ENCODE measurements at regions not wholly inside any gene's neighbourhood (a gene's known extent, or its start where the extent isn't known, plus 50 kb on each side); places are given as distances from the start of the nearest gene placed in this dataset.
A peak's percentile ranks its signal among the peaks of the same experiment; 100 is the strongest.

GRCh38 chr15:35306361-35306981 is 221.4 kb upstream of the NANOGP8 start:
- Histone ChIP-seq H3K36me3 (ENCODE audit: insufficient read depth, low read length) (no peaks in the 10 kb centered on the region), H3K4me2 (ENCODE audit: low read length) (peak overlapping the region; percentile 53), H3K27ac (ENCODE audit: low read depth, low read length) (peak overlapping the region; percentile 65), H3K4me1 (ENCODE audit: insufficient read depth, low read length) (peaks cover 21% of the 10 kb centered on the region), H4K20me1 (ENCODE audit: insufficient read depth, low read length) (no peaks in the 10 kb centered on the region), H3K9me3 (ENCODE audit: insufficient read depth, low read depth, low read length) (no peaks in the 10 kb centered on the region), H3K27me3 (ENCODE audit: insufficient read depth, low read length) (no peaks in the 10 kb centered on the region), H3K4me3 (ENCODE audit: insufficient read depth, low read depth, low read length) (no peak overlapping the region), H3K79me2 (ENCODE audit: insufficient read depth, low read length) (no peaks in the 10 kb centered on the region), H3K9ac (ENCODE audit: low read length) (peak overlapping the region; percentile 43), H2AFZ (ENCODE audit: low read depth, low read length) (peak overlapping the region; percentile 1)
- Mint-ChIP-seq H3K27me3 (ENCODE audit: low read depth, unreplicated experiment) (no peaks in the 10 kb centered on the region), H3K4me1 (ENCODE audit: low read depth, unreplicated experiment) (peaks cover 46% of the 10 kb centered on the region), H3K9me3 (ENCODE audit: unreplicated experiment) (no peaks in the 10 kb centered on the region), H3K4me3 (ENCODE audit: unreplicated experiment) (no peak overlapping the region), H3K36me3 (ENCODE audit: low read depth, unreplicated experiment) (no peaks in the 10 kb centered on the region), H3K27ac (ENCODE audit: unreplicated experiment) (peak overlapping the region; percentile 94)
- DNase-seq (ENCODE audit: low read depth) = peak; percentile 88
- TF ChIP-seq, protein P1, sequence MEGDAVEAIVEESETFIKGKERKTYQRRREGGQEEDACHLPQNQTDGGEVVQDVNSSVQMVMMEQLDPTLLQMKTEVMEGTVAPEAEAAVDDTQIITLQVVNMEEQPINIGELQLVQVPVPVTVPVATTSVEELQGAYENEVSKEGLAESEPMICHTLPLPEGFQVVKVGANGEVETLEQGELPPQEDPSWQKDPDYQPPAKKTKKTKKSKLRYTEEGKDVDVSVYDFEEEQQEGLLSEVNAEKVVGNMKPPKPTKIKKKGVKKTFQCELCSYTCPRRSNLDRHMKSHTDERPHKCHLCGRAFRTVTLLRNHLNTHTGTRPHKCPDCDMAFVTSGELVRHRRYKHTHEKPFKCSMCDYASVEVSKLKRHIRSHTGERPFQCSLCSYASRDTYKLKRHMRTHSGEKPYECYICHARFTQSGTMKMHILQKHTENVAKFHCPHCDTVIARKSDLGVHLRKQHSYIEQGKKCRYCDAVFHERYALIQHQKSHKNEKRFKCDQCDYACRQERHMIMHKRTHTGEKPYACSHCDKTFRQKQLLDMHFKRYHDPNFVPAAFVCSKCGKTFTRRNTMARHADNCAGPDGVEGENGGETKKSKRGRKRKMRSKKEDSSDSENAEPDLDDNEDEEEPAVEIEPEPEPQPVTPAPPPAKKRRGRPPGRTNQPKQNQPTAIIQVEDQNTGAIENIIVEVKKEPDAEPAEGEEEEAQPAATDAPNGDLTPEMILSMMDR (IDR thresholded peaks at IDR 0.05; ENCODE audit: insufficient read depth, low read depth, low read length) = no peak
- TF ChIP-seq EZH2 (IDR thresholded peaks at IDR 0.05; ENCODE audit: insufficient read depth, low read length) = no peak
- FAIRE-seq = peak; percentile 55

- Histone ChIP-seq H2AFZ (ENCODE audit: low read depth, low read length) (no peak overlapping the region), H3K4me3 (ENCODE audit: insufficient read depth, low read depth, low read length) (no peak overlapping the region), H3K4me1 (ENCODE audit: insufficient read depth, low read length) (peaks cover 21% of the 10 kb centered on the region), H3K27me3 (ENCODE audit: insufficient read depth, low read length) (no peaks in the 10 kb centered on the region), H3K4me2 (ENCODE audit: low read length) (peak overlapping the region; percentile 53), H3K27ac (ENCODE audit: low read depth, low read length) (peak overlapping the region; percentile 65), H4K20me1 (ENCODE audit: insufficient read depth, low read length) (no peaks in the 10 kb centered on the region), H3K9me3 (ENCODE audit: insufficient read depth, low read depth, low read length) (no peaks in the 10 kb centered on the region), H3K79me2 (ENCODE audit: insufficient read depth, low read length) (no peaks in the 10 kb centered on the region), H3K9ac (ENCODE audit: low read length) (no peak overlapping the region), H3K36me3 (ENCODE audit: insufficient read depth, low read length) (no peaks in the 10 kb centered on the region)
- TF ChIP-seq, protein P1 (IDR thresholded peaks at IDR 0.05; ENCODE audit: insufficient read depth, low read depth, low read length) = no peak
- TF ChIP-seq EZH2 (IDR thresholded peaks at IDR 0.05; ENCODE audit: insufficient read depth, low read length) = no peak
- peaks cover 46% of the 10 kb centered on the region for H3K4me1 Mint-ChIP-seq (ENCODE audit: low read depth, unreplicated experiment)
- no peaks in the 10 kb centered on the region for H3K36me3 Mint-ChIP-seq (ENCODE audit: low read depth, unreplicated experiment)
- no peaks in the 10 kb centered on the region for H3K9me3 Mint-ChIP-seq (ENCODE audit: unreplicated experiment)
- H3K27me3 Mint-ChIP-seq (ENCODE audit: low read depth, unreplicated experiment) = no peaks in the 10 kb centered on the region
- H3K27ac Mint-ChIP-seq (ENCODE audit: unreplicated experiment) = peak overlapping the region; percentile 94
- H3K4me3 Mint-ChIP-seq (ENCODE audit: unreplicated experiment) = peak overlapping the region; percentile 50
- peak; percentile 96 for DNase-seq (ENCODE audit: low read depth)
- peak; percentile 34 for FAIRE-seq
Measured at GRCh38 chr15:35305946-35306345, 220.9 kb upstream of the NANOGP8 start.

DNA sequence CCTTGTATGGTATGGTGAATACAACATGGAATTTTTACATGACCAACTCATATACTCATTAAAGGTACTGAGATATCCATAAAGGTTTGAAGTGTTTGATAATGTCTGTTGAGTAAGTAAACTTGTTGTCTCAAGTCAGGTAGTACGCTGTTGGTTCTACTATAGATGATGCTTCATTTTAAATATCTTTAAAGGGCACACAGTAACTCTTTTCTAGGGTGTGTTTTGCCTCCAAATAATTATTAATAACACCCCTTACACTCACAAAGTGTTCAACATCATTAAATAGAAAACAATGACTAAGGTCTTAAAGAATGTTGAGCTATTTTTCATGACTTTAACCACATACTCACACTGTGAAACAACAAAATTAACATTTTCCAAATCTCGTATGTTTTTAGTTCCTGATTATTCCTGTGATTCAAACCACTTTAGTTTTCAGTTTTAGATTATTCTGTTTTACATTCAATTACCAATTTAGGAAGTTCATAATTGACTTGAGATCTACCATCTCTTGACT is 220.0 kb upstream of the NANOGP8 start:
- Mint-ChIP-seq H3K27ac (ENCODE audit: unreplicated experiment) (peak overlapping the region; percentile 94), H3K36me3 (ENCODE audit: low read depth, unreplicated experiment) (no peaks in the 10 kb centered on the region), H3K9me3 (ENCODE audit: unreplicated experiment) (no peaks in the 10 kb centered on the region), H3K27me3 (ENCODE audit: low read depth, unreplicated experiment) (no peaks in the 10 kb centered on the region), H3K4me3 (ENCODE audit: unreplicated experiment) (no peak overlapping the region), H3K4me1 (ENCODE audit: low read depth, unreplicated experiment) (peaks cover 45% of the 10 kb centered on the region)
- Histone ChIP-seq H3K36me3 (ENCODE audit: insufficient read depth, low read length) (no peaks in the 10 kb centered on the region), H3K9ac (ENCODE audit: low read length) (no peak overlapping the region), H3K4me2 (ENCODE audit: low read length) (peak overlapping the region; percentile 54), H3K9me3 (ENCODE audit: insufficient read depth, low read depth, low read length) (no peaks in the 10 kb centered on the region), H2AFZ (ENCODE audit: low read depth, low read length) (no peak overlapping the region), H3K79me2 (ENCODE audit: insufficient read depth, low read length) (no peaks in the 10 kb centered on the region), H4K20me1 (ENCODE audit: insufficient read depth, low read length) (no peaks in the 10 kb centered on the region), H3K27ac (ENCODE audit: low read depth, low read length) (peak overlapping the region; percentile 65), H3K27me3 (ENCODE audit: insufficient read depth, low read length) (no peaks in the 10 kb centered on the region), H3K4me1 (ENCODE audit: insufficient read depth, low read length) (peaks cover 21% of the 10 kb centered on the region), H3K4me3 (ENCODE audit: insufficient read depth, low read depth, low read length) (no peak overlapping the region)
- DNase-seq (ENCODE audit: low read depth) (peak; percentile 49), FAIRE-seq (peak; percentile 88)
- TF ChIP-seq EZH2 (IDR thresholded peaks at IDR 0.05; ENCODE audit: insufficient read depth, low read length) = no peak
- TF ChIP-seq, protein P1 (IDR thresholded peaks at IDR 0.05; ENCODE audit: insufficient read depth, low read depth, low read length) = no peak
